Mucosa of descending colon (tissue), 3 donors: ENCODE measurements at regions not wholly inside any gene's neighbourhood (a gene's known extent, or its start where the extent isn't known, plus 50 kb on each side); places are given as distances from the start of the nearest gene placed in this dataset.

Source experiments
- ATAC-seq: fragments of 200-7000 bp; cut with Tn5 transposase; one replicate; pipeline ENCODE4 v1.9.1; 2020; ENCODE audit warnings: mild to moderate bottlenecking, moderate library complexity
- DNase-seq, 3 donors: peaks; one replicate each; pipeline ENCODE4 v3.0.0-alpha.2; 2020
- H3K36me3 ChIP-seq: fragments of 200-600 bp; one replicate; pipeline ENCODE4 v1.8.0; 2021; ENCODE audit warnings: low read depth, mild to moderate bottlenecking
- H3K4me1 ChIP-seq: fragments of 200-600 bp; one replicate; pipeline ENCODE4 v1.8.0; 2021; ENCODE audit warnings: low read depth, mild to moderate bottlenecking
- H3K4me3 ChIP-seq: fragments of 200-600 bp; one replicate; pipeline ENCODE4 v1.8.0; 2021; ENCODE audit warnings: mild to moderate bottlenecking
- H3K9me3 ChIP-seq: fragments of 200-600 bp; one replicate; pipeline ENCODE4 v1.8.0; 2021; ENCODE audit warnings: mild to moderate bottlenecking
- intact Hi-C, 2 donors: fragments of 100-400 bp; cut with DNase I in 1 of 2; cut with micrococcal nuclease in 1 of 2; formaldehyde crosslinking; loops; one replicate each; pipeline versions ENCODE4 v1.11.0 to v1.11.1; 2022; cut with DNase I, micrococcal nuclease
- TF ChIP-seq, protein P1 (sequence below): fragments of 200-600 bp; IDR thresholded peaks from one replicate; pipeline ENCODE4 v1.8.0; 2022; ENCODE audit warnings: antibody characterized with exemption, mild to moderate bottlenecking
- donor health status: DM: no; HTN: no; CAD: no; lungs with moderate emphysema.
- donor health status: DM: no; HTN: no; CAD: no.
- donor health status: DM: no; HTN: yes; CAD: no.

GRCh38 chr13:48761256-48761655 is 107.5 kb downstream of the CYSLTR2 start:
- intact Hi-C loops: loop anchor here (10.0 kb wide), 1 partner anchor 166 kb away; no protein-coding TSS in a partner anchor
- ATAC-seq (no peak), DNase-seq (no peak)
- TF ChIP-seq, protein P1, sequence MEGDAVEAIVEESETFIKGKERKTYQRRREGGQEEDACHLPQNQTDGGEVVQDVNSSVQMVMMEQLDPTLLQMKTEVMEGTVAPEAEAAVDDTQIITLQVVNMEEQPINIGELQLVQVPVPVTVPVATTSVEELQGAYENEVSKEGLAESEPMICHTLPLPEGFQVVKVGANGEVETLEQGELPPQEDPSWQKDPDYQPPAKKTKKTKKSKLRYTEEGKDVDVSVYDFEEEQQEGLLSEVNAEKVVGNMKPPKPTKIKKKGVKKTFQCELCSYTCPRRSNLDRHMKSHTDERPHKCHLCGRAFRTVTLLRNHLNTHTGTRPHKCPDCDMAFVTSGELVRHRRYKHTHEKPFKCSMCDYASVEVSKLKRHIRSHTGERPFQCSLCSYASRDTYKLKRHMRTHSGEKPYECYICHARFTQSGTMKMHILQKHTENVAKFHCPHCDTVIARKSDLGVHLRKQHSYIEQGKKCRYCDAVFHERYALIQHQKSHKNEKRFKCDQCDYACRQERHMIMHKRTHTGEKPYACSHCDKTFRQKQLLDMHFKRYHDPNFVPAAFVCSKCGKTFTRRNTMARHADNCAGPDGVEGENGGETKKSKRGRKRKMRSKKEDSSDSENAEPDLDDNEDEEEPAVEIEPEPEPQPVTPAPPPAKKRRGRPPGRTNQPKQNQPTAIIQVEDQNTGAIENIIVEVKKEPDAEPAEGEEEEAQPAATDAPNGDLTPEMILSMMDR: no peak
- H3K4me1 ChIP-seq: no peaks in the 10 kb centered on the region
- no peaks in the 10 kb centered on the region for H3K36me3 ChIP-seq
- H3K9me3 ChIP-seq: peaks cover 4% of the 10 kb centered on the region
- H3K4me3 ChIP-seq: no peak overlapping the region

DNA sequence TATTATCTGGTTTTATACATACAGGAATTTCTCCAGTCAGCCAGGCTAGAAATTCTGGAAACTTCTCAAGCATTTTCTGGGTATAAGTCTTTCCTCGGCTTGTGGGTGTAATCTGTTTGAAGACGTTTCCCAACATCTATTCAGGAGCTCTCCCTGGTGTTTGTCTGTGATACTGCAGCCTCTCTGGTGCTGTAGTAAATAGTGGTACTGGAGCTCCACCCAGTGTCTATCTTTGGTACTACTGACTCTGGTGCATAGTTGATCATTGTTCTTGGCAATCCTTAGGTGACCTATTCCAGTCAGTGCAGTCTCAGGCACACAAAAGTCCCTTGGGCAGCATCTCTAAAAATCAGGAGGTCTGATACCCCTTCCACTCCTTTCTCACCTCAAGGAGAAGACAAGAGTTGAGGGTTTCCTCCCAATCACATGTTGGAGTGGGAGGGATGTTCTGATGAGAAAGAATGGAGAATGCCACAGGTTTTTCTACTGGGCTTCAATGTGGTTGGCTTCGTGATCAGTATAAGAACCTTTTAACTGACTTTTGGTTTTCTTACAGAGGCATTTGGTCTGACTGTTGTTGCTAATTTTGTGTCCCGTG is 115.5 kb downstream of the CYSLTR2 start:
- Histone ChIP-seq H3K36me3 (no peaks in the 10 kb centered on the region), H3K4me1 (peaks cover 4% of the 10 kb centered on the region), H3K4me3 (no peak overlapping the region), H3K9me3 (peaks cover 4% of the 10 kb centered on the region)
- TF ChIP-seq, protein P1: peak; percentile 97
- intact Hi-C loops: loop anchor here (10.0 kb wide), 1 partner anchor 174 kb away; no protein-coding TSS in a partner anchor
- ATAC-seq (peak; percentile 100), DNase-seq (peak in 2 of 3 donors; percentile 35 to 99)

GRCh38 chr13:48770372-48770771 is 116.6 kb downstream of the CYSLTR2 start:
- no peaks in the 10 kb centered on the region for H3K36me3 ChIP-seq
- intact Hi-C loops: no loop called here
- no peak overlapping the region for H3K4me3 ChIP-seq
- TF ChIP-seq, protein P1: no peak
- H3K4me1 ChIP-seq: peaks cover 4% of the 10 kb centered on the region
- ATAC-seq (no peak), DNase-seq (no peak)
- no peaks in the 10 kb centered on the region for H3K9me3 ChIP-seq

GRCh38 chr13:48772908-48773307 is 119.2 kb downstream of the CYSLTR2 start:
- TF ChIP-seq, protein P1: no peak
- Histone ChIP-seq H3K4me1 (peaks cover 4% of the 10 kb centered on the region), H3K9me3 (no peaks in the 10 kb centered on the region), H3K36me3 (no peaks in the 10 kb centered on the region), H3K4me3 (no peak overlapping the region)
- no peak for ATAC-seq
- DNase-seq: no peak
- intact Hi-C loops: no loop called here

DNA sequence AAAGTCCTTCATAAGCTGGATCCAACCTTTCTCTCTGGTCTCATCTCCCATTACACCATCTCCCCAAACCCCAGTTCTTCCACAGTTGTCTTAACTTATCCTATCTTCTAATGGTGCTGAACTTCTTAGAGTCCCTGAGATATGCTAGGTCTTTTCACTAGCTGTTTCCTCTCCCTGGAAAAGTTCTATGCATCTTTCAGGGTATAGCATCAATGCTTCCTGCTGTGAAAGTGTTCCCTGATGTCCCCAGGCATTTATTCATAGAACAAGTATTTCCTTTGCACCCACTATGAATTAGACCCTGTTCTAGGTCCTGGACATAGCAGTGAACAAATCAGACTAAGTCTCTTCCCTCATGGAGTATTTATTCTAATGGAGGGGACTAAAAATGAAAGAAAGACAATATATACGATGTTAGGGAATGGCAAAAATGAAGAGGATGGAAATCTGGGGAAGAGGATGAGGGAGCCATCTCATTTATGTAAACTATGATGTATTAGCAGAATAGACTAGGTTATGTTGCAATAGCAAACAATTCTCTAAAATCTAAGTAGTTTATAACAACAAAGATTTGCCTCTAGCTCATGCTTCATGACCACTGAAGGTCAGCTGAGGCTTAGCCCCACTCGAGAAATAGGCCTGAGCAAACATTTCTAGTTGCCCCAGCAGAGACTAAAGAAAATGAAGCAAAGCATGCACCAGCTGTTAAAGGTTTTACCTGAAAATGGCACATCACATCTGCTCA is 120.0 kb downstream of the CYSLTR2 start:
- ATAC-seq: no peak
- Histone ChIP-seq H3K4me1 (peaks cover 4% of the 10 kb centered on the region), H3K9me3 (no peaks in the 10 kb centered on the region), H3K36me3 (no peaks in the 10 kb centered on the region), H3K4me3 (no peak overlapping the region)
- DNase-seq: no peak
- intact Hi-C loops: no loop called here
- TF ChIP-seq, protein P1: no peak
